ENCODE measurements at regions not wholly inside any gene's neighbourhood (a gene's known extent, or its start where the extent isn't known, plus 50 kb on each side); places are given as distances from the start of the nearest gene placed in this dataset.
A peak's percentile ranks its signal among the peaks of the same experiment; 100 is the strongest.

- no peak for DNase-seq (ENCODE audit: low read depth, low spot score)
These were observed 195.7 kb upstream of the KLF6 start for GRCh38 chr10:3980660-3981059.

GRCh38 chr10:3980144-3980543 lies 195.1 kb upstream of the KLF6 start:
- H3K27ac ChIP-seq = no peak overlapping the region

More at GRCh38 chr10:3980660-3981059, 195.7 kb upstream of the KLF6 start:
- H3K27ac ChIP-seq = no peak overlapping the region

GRCh38 chr10:3978761-3979160 lies 193.8 kb upstream of the KLF6 start:
- peak; percentile 64 for DNase-seq (ENCODE audit: low read depth, low spot score)
- peak overlapping the region; percentile 92 for H3K27ac ChIP-seq

More at GRCh38 chr10:3980144-3980543, 195.1 kb upstream of the KLF6 start:
- no peak for DNase-seq (ENCODE audit: low read depth, low spot score)

- DNase-seq (ENCODE audit: low read depth, low spot score) = peak; percentile 52
- peak overlapping the region; percentile 92 for H3K27ac ChIP-seq
These were observed 193.2 kb upstream of the KLF6 start for GRCh38 chr10:3978174-3978573.

GRCh38 chr10:3977761-3978160 lies 192.8 kb upstream of the KLF6 start:
- no peak for DNase-seq (ENCODE audit: low read depth, low spot score)
- peak overlapping the region; percentile 92 for H3K27ac ChIP-seq

- peak overlapping the region; percentile 92 for H3K27ac ChIP-seq
- DNase-seq (ENCODE audit: low read depth, low spot score) = no peak
These were observed 191.7 kb upstream of the KLF6 start for GRCh38 chr10:3976718-3977117.

GRCh38 chr10:3976171-3976570 lies 191.2 kb upstream of the KLF6 start:
- no peak overlapping the region for H3K27ac ChIP-seq
- DNase-seq (ENCODE audit: low read depth, low spot score) = no peak

GRCh38 chr10:3975016-3975415 lies 190.0 kb upstream of the KLF6 start:
- H3K27ac ChIP-seq = no peak overlapping the region
- no peak for DNase-seq (ENCODE audit: low read depth, low spot score)

GRCh38 chr10:3972460-3973301 lies 187.7 kb upstream of the KLF6 start:
- DNase-seq (ENCODE audit: low read depth, low spot score) = no peak
- no peak overlapping the region for H3K27ac ChIP-seq

GRCh38 chr10:3971713-3972112 lies 186.7 kb upstream of the KLF6 start:
- no peak for DNase-seq (ENCODE audit: low read depth, low spot score)
- H3K27ac ChIP-seq = no peak overlapping the region

- peak; percentile 64 for DNase-seq (ENCODE audit: low read depth, low spot score)
- H3K27ac ChIP-seq = peak overlapping the region; percentile 69
These were observed 185.1 kb upstream of the KLF6 start for GRCh38 chr10:3969876-3970666.

- DNase-seq (ENCODE audit: low read depth, low spot score) = no peak
- no peak overlapping the region for H3K27ac ChIP-seq
These were observed 183.7 kb upstream of the KLF6 start for GRCh38 chr10:3968727-3969126.

GRCh38 chr10:3964516-3964915 lies 179.5 kb upstream of the KLF6 start:
- DNase-seq (ENCODE audit: low read depth, low spot score) = no peak
- H3K27ac ChIP-seq = no peak overlapping the region

- peak; percentile 81 for DNase-seq (ENCODE audit: low read depth, low spot score)
- peak overlapping the region; percentile 68 for H3K27ac ChIP-seq
These were observed 178.2 kb upstream of the KLF6 start for GRCh38 chr10:3963191-3963673.

- no peak for DNase-seq (ENCODE audit: low read depth, low spot score)
These were observed 176.1 kb upstream of the KLF6 start for GRCh38 chr10:3961082-3961481.

GRCh38 chr10:3960496-3960895 lies 175.5 kb upstream of the KLF6 start:
- no peak for DNase-seq (ENCODE audit: low read depth, low spot score)
- no peak overlapping the region for H3K27ac ChIP-seq

More at GRCh38 chr10:3961082-3961481, 176.1 kb upstream of the KLF6 start:
- no peak overlapping the region for H3K27ac ChIP-seq

- H3K27ac ChIP-seq = no peak overlapping the region
- no peak for DNase-seq (ENCODE audit: low read depth, low spot score)
These were observed 174.6 kb upstream of the KLF6 start for GRCh38 chr10:3959370-3960325.

- no peak overlapping the region for H3K27ac ChIP-seq
These were observed 173.5 kb upstream of the KLF6 start for GRCh38 chr10:3958472-3958996.

GRCh38 chr10:3955955-3956617 lies 171.1 kb upstream of the KLF6 start:
- DNase-seq (ENCODE audit: low read depth, low spot score) = no peak
- no peak overlapping the region for H3K27ac ChIP-seq

More at GRCh38 chr10:3958472-3958996, 173.5 kb upstream of the KLF6 start:
- DNase-seq (ENCODE audit: low read depth, low spot score) = no peak

Data from epithelial cell of prostate (primary cell).